ENCODE measurements at regions not wholly inside any gene's neighbourhood (a gene's known extent, or its start where the extent isn't known, plus 50 kb on each side); places are given as distances from the start of the nearest gene placed in this dataset.

DNA sequence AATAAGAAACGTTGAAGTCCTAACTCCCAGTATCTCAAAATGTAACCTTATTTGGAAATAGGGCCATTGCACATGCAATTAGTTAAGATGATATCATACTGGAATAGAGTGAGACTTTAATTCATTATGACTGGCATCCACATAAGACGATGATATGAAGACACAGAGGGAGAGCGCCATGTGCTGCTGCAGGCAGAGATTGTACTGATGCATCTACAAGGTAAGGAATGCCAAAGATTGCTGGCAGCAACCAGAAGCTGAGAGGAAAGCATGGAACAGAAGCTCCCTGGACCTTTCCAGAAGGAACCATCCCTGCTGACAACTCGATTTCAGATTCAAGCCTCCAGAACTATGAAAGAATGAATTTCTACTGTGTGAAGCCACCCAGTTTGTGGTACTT is 697.0 kb upstream of the INTU start:
- TF ChIP-seq, protein P1, sequence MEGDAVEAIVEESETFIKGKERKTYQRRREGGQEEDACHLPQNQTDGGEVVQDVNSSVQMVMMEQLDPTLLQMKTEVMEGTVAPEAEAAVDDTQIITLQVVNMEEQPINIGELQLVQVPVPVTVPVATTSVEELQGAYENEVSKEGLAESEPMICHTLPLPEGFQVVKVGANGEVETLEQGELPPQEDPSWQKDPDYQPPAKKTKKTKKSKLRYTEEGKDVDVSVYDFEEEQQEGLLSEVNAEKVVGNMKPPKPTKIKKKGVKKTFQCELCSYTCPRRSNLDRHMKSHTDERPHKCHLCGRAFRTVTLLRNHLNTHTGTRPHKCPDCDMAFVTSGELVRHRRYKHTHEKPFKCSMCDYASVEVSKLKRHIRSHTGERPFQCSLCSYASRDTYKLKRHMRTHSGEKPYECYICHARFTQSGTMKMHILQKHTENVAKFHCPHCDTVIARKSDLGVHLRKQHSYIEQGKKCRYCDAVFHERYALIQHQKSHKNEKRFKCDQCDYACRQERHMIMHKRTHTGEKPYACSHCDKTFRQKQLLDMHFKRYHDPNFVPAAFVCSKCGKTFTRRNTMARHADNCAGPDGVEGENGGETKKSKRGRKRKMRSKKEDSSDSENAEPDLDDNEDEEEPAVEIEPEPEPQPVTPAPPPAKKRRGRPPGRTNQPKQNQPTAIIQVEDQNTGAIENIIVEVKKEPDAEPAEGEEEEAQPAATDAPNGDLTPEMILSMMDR (IDR thresholded peaks at IDR 0.05) = no peak
- no peak for TF ChIP-seq POLR2A (IDR thresholded peaks at IDR 0.05)
- TF ChIP-seq EP300 (IDR thresholded peaks at IDR 0.05) = no peak
- TF ChIP-seq POLR2AphosphoS5 (IDR thresholded peaks at IDR 0.05) = no peak
